ENCODE measurements at regions not wholly inside any gene's neighbourhood (a gene's known extent, or its start where the extent isn't known, plus 50 kb on each side); places are given as distances from the start of the nearest gene placed in this dataset.

- no peak for DNase-seq (ENCODE audit: low spot score)
These were observed 295.8 kb downstream of the GABRB3 start for GRCh38 chr15:26477044-26477443.

- DNase-seq (ENCODE audit: low spot score), result no peak
These were observed 297.3 kb downstream of the GABRB3 start for GRCh38 chr15:26475554-26475953.

- DNase-seq (ENCODE audit: low spot score), result no peak
These were observed 300.2 kb downstream of the GABRB3 start for GRCh38 chr15:26472661-26473060.

- no peak for DNase-seq (ENCODE audit: low spot score)
These were observed 310.8 kb downstream of the GABRB3 start for GRCh38 chr15:26461847-26462608.

- no peak for DNase-seq (ENCODE audit: low spot score)
These were observed 312.7 kb downstream of the GABRB3 start for GRCh38 chr15:26460165-26460564.

GRCh38 chr15:26455828-26456227, 317.0 kb downstream of the GABRB3 start:
- DNase-seq (ENCODE audit: low spot score), result no peak

- DNase-seq (ENCODE audit: low spot score), result no peak
These were observed 319.0 kb downstream of the GABRB3 start for GRCh38 chr15:26453914-26454313.

GRCh38 chr15:26451995-26452394, 320.9 kb downstream of the GABRB3 start:
- DNase-seq (ENCODE audit: low spot score), result no peak

GRCh38 chr15:26449291-26449690, 323.6 kb downstream of the GABRB3 start:
- DNase-seq (ENCODE audit: low spot score), result no peak

GRCh38 chr15:26443321-26443720, 329.5 kb downstream of the GABRB3 start:
- no peak for DNase-seq (ENCODE audit: low spot score)

- DNase-seq (ENCODE audit: low spot score), result no peak
These were observed 330.2 kb downstream of the GABRB3 start for GRCh38 chr15:26442680-26443079.

GRCh38 chr15:26439681-26440080, 333.2 kb downstream of the GABRB3 start:
- DNase-seq (ENCODE audit: low spot score), result no peak

GRCh38 chr15:26438718-26439117, 334.1 kb downstream of the GABRB3 start:
- no peak for DNase-seq (ENCODE audit: low spot score)

- no peak for DNase-seq (ENCODE audit: low spot score)
These were observed 334.6 kb downstream of the GABRB3 start for GRCh38 chr15:26438316-26438715.

GRCh38 chr15:26433818-26434217, 339.0 kb downstream of the GABRB3 start:
- no peak for DNase-seq (ENCODE audit: low spot score)

GRCh38 chr15:26433060-26433459, 339.8 kb downstream of the GABRB3 start:
- DNase-seq (ENCODE audit: low spot score), result no peak

GRCh38 chr15:26421065-26421464, 351.8 kb downstream of the GABRB3 start:
- no peak for DNase-seq (ENCODE audit: low spot score)

GRCh38 chr15:26395624-26396023, 377.2 kb downstream of the GABRB3 start:
- DNase-seq (ENCODE audit: low spot score), result no peak

- no peak for DNase-seq (ENCODE audit: low spot score)
These were observed 378.1 kb downstream of the GABRB3 start for GRCh38 chr15:26394801-26395200.

GRCh38 chr15:26392956-26393355, 379.9 kb downstream of the GABRB3 start:
- DNase-seq (ENCODE audit: low spot score), result no peak

GRCh38 chr15:26391567-26392194, 381.2 kb downstream of the GABRB3 start:
- DNase-seq (ENCODE audit: low spot score), result no peak

- no peak for DNase-seq (ENCODE audit: low spot score)
These were observed 390.3 kb downstream of the GABRB3 start for GRCh38 chr15:26382444-26383072.

GRCh38 chr15:26378304-26378703, 394.6 kb downstream of the GABRB3 start:
- no peak for DNase-seq (ENCODE audit: low spot score)

Measured in putamen (tissue), 1 donor.